ENCODE measurements at regions not wholly inside any gene's neighbourhood (a gene's known extent, or its start where the extent isn't known, plus 50 kb on each side); places are given as distances from the start of the nearest gene placed in this dataset.

GRCh38 chr9:86716326-86716922 is 230.9 kb downstream of the GAS1 start:
- no CpG with 5 or more reads among the region's 4 CpGs for WGBS, 2 donors (ENCODE audit: extremely low coverage in 2 of 2, insufficient read length in 2 of 2, insufficient replicate concordance in 1 of 2)
- H3K4me2 ChIP-seq (ENCODE audit: insufficient read depth, low read length, poor library complexity, severe bottlenecking) = no peak overlapping the region

GRCh38 chr9:86714999-86715398 is 232.3 kb downstream of the GAS1 start:
- no peak for DNase-seq (ENCODE audit: low spot score)
- H2AFZ ChIP-seq (ENCODE audit: low read length) = no peak overlapping the region
- WGBS, 2 donors (ENCODE audit: extremely low coverage in 2 of 2, insufficient read length in 2 of 2, insufficient replicate concordance in 1 of 2) = no CpG with 5 or more reads among the region's 4 CpGs

More at GRCh38 chr9:86716326-86716922, 230.9 kb downstream of the GAS1 start:
- Histone ChIP-seq H4K8ac (ENCODE audit: low read depth, low read length) (no peak overlapping the region), H2AFZ (ENCODE audit: low read length) (no peak overlapping the region), H3K9ac (ENCODE audit: low read depth, low read length, poor library complexity) (no peak overlapping the region), H3K4ac (ENCODE audit: low read length) (no peak overlapping the region), H3K4me1 (ENCODE audit: control insufficient read depth in 2 of 2, insufficient read depth in 1 of 2, low read depth in 1 of 2, low read length in 2 of 2) (no peaks in the 10 kb centered on the region), H3K36me3 (replicated peaks in 1 of 2; ENCODE audit: control insufficient read depth in 2 of 2, insufficient read depth in 2 of 2, low read length in 2 of 2) (no peaks in the 10 kb centered on the region), H3K23ac (ENCODE audit: low read depth, low read length, poor library complexity) (no peak overlapping the region), H2BK12ac (ENCODE audit: low read length) (no peak overlapping the region), H3K4me3 (ENCODE audit: low read length in 2 of 2) (no peak overlapping the region), H4K91ac (ENCODE audit: low read depth, low read length, poor library complexity) (no peak overlapping the region), H2BK15ac (ENCODE audit: low read length) (no peak overlapping the region), H2BK120ac (ENCODE audit: low read depth, low read length) (no peak overlapping the region), H3K27me3 (ENCODE audit: control insufficient read depth in 3 of 3, insufficient read depth in 3 of 3, low read depth in 1 of 3, low read length in 3 of 3) (no peaks in the 10 kb centered on the region), H3K27ac (replicated peaks; ENCODE audit: low read length) (no peak overlapping the region), H3K18ac (ENCODE audit: low read length) (no peak overlapping the region), H3K14ac (ENCODE audit: low read length) (no peak overlapping the region), H2AK5ac (ENCODE audit: low read depth, low read length) (no peak overlapping the region), H2BK5ac (ENCODE audit: low read length) (no peak overlapping the region), H3K79me1 (ENCODE audit: low read depth, low read length) (no peaks in the 10 kb centered on the region), H3K9me3 (replicated peaks in 1 of 2; ENCODE audit: control insufficient read depth in 2 of 2, insufficient read depth in 1 of 2, low read depth in 1 of 2, low read length in 2 of 2) (no peaks in the 10 kb centered on the region)
- DNase-seq (ENCODE audit: low spot score) = no peak

DNA sequence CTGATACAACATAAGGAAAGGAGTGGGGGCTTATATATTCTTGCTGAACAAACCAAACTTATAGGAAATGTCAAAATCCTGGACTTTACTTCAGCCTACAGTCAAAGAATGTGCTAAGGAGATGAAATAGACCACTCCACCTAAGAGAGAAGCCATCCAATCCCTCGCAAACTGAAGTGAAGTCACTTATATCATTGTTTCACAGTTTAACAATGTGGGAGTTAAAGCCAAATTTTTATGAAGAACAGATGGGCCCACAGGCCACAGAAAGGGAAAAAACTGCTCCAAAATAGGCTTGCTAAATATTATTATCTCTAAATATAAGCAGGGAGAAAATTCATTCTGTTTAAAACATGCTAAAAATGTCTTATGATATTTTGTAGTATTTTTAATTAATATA is 233.3 kb downstream of the GAS1 start:
- no peak overlapping the region for H3K27ac ChIP-seq (replicated peaks; ENCODE audit: low read length)
- no peak overlapping the region for H2BK15ac ChIP-seq (ENCODE audit: low read length)
- H3K23ac ChIP-seq (ENCODE audit: low read depth, low read length, poor library complexity) = no peak overlapping the region
- no peak overlapping the region for H3K4ac ChIP-seq (ENCODE audit: low read length)
- H3K4me3 ChIP-seq (ENCODE audit: low read length in 2 of 2) = no peak overlapping the region
- H3K79me1 ChIP-seq (ENCODE audit: low read depth, low read length) = no peaks in the 10 kb centered on the region
- no peak overlapping the region for H2BK12ac ChIP-seq (ENCODE audit: low read length)
- H4K91ac ChIP-seq (ENCODE audit: low read depth, low read length, poor library complexity) = no peak overlapping the region
- no peak overlapping the region for H2BK5ac ChIP-seq (ENCODE audit: low read length)
- no peak overlapping the region for H2AK5ac ChIP-seq (ENCODE audit: low read depth, low read length)
- H3K14ac ChIP-seq (ENCODE audit: low read length) = no peak overlapping the region
- no peak for DNase-seq (ENCODE audit: low spot score)
- no peaks in the 10 kb centered on the region for H3K36me3 ChIP-seq (replicated peaks in 1 of 2; ENCODE audit: control insufficient read depth in 2 of 2, insufficient read depth in 2 of 2, low read length in 2 of 2)
- WGBS, 2 donors (ENCODE audit: extremely low coverage in 2 of 2, insufficient read length in 2 of 2, insufficient replicate concordance in 1 of 2) = no CpG with 5 or more reads among the region's 1 CpG
- no peak overlapping the region for H3K9ac ChIP-seq (ENCODE audit: low read depth, low read length, poor library complexity)
- H3K27me3 ChIP-seq (ENCODE audit: control insufficient read depth in 3 of 3, insufficient read depth in 3 of 3, low read depth in 1 of 3, low read length in 3 of 3) = no peaks in the 10 kb centered on the region
- H4K8ac ChIP-seq (ENCODE audit: low read depth, low read length) = no peak overlapping the region
- no peak overlapping the region for H2BK120ac ChIP-seq (ENCODE audit: low read depth, low read length)
- no peak overlapping the region for H3K4me2 ChIP-seq (ENCODE audit: insufficient read depth, low read length, poor library complexity, severe bottlenecking)
- no peaks in the 10 kb centered on the region for H3K9me3 ChIP-seq (replicated peaks in 1 of 2; ENCODE audit: control insufficient read depth in 2 of 2, insufficient read depth in 1 of 2, low read depth in 1 of 2, low read length in 2 of 2)
- H2AFZ ChIP-seq (ENCODE audit: low read length) = no peak overlapping the region
- no peaks in the 10 kb centered on the region for H3K4me1 ChIP-seq (ENCODE audit: control insufficient read depth in 2 of 2, insufficient read depth in 1 of 2, low read depth in 1 of 2, low read length in 2 of 2)
- no peak overlapping the region for H3K18ac ChIP-seq (ENCODE audit: low read length)

More at GRCh38 chr9:86714999-86715398, 232.3 kb downstream of the GAS1 start:
- Histone ChIP-seq H3K27me3 (ENCODE audit: control insufficient read depth in 3 of 3, insufficient read depth in 3 of 3, low read depth in 1 of 3, low read length in 3 of 3) (no peaks in the 10 kb centered on the region), H2BK5ac (ENCODE audit: low read length) (no peak overlapping the region), H3K4me1 (ENCODE audit: control insufficient read depth in 2 of 2, insufficient read depth in 1 of 2, low read depth in 1 of 2, low read length in 2 of 2) (no peaks in the 10 kb centered on the region), H3K79me1 (ENCODE audit: low read depth, low read length) (no peaks in the 10 kb centered on the region), H3K4me3 (ENCODE audit: low read length in 2 of 2) (no peak overlapping the region), H2BK12ac (ENCODE audit: low read length) (no peak overlapping the region), H4K91ac (ENCODE audit: low read depth, low read length, poor library complexity) (no peak overlapping the region), H3K9me3 (replicated peaks in 1 of 2; ENCODE audit: control insufficient read depth in 2 of 2, insufficient read depth in 1 of 2, low read depth in 1 of 2, low read length in 2 of 2) (no peaks in the 10 kb centered on the region), H3K9ac (ENCODE audit: low read depth, low read length, poor library complexity) (no peak overlapping the region), H3K36me3 (replicated peaks in 1 of 2; ENCODE audit: control insufficient read depth in 2 of 2, insufficient read depth in 2 of 2, low read length in 2 of 2) (no peaks in the 10 kb centered on the region), H3K4ac (ENCODE audit: low read length) (no peak overlapping the region), H3K27ac (replicated peaks; ENCODE audit: low read length) (no peak overlapping the region), H3K14ac (ENCODE audit: low read length) (no peak overlapping the region), H2BK15ac (ENCODE audit: low read length) (no peak overlapping the region), H3K18ac (ENCODE audit: low read length) (no peak overlapping the region), H3K4me2 (ENCODE audit: insufficient read depth, low read length, poor library complexity, severe bottlenecking) (no peak overlapping the region), H4K8ac (ENCODE audit: low read depth, low read length) (no peak overlapping the region), H2BK120ac (ENCODE audit: low read depth, low read length) (no peak overlapping the region), H3K23ac (ENCODE audit: low read depth, low read length, poor library complexity) (no peak overlapping the region), H2AK5ac (ENCODE audit: low read depth, low read length) (no peak overlapping the region)

DNA sequence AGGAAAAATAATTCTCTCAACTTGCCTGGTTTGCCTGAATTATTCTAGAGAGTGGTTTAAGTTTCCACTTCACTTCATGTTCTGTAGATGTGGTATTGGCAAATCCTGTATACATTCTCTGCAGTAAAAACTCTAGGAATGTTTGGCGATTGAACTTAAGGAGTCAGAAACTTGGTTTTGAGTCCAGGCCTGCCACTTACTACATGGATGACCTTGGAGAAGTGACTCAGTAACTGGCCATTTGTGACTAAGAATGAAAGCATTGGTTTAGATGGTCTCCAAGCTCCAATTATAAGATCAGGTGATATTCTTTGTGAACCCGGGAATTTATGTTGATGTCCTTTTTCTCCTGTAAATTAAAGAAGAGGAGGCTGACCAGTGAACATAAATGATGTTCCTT is 233.8 kb downstream of the GAS1 start:
- H4K8ac ChIP-seq (ENCODE audit: low read depth, low read length) = no peak overlapping the region
- H3K4ac ChIP-seq (ENCODE audit: low read length) = no peak overlapping the region
- no peak overlapping the region for H2BK12ac ChIP-seq (ENCODE audit: low read length)
- no peak overlapping the region for H3K4me3 ChIP-seq (ENCODE audit: low read length in 2 of 2)
- no peak overlapping the region for H3K18ac ChIP-seq (ENCODE audit: low read length)
- no peak overlapping the region for H2AFZ ChIP-seq (ENCODE audit: low read length)
- no peak overlapping the region for H2BK15ac ChIP-seq (ENCODE audit: low read length)
- no peak overlapping the region for H3K27ac ChIP-seq (replicated peaks; ENCODE audit: low read length)
- no peaks in the 10 kb centered on the region for H3K27me3 ChIP-seq (ENCODE audit: control insufficient read depth in 3 of 3, insufficient read depth in 3 of 3, low read depth in 1 of 3, low read length in 3 of 3)
- no peak overlapping the region for H3K9ac ChIP-seq (ENCODE audit: low read depth, low read length, poor library complexity)
- no CpG with 5 or more reads among the region's 2 CpGs for WGBS, 2 donors (ENCODE audit: extremely low coverage in 2 of 2, insufficient read length in 2 of 2, insufficient replicate concordance in 1 of 2)
- no peak overlapping the region for H3K23ac ChIP-seq (ENCODE audit: low read depth, low read length, poor library complexity)
- H3K79me1 ChIP-seq (ENCODE audit: low read depth, low read length) = no peaks in the 10 kb centered on the region
- no peaks in the 10 kb centered on the region for H3K4me1 ChIP-seq (ENCODE audit: control insufficient read depth in 2 of 2, insufficient read depth in 1 of 2, low read depth in 1 of 2, low read length in 2 of 2)
- no peak overlapping the region for H2AK5ac ChIP-seq (ENCODE audit: low read depth, low read length)
- H3K14ac ChIP-seq (ENCODE audit: low read length) = no peak overlapping the region
- DNase-seq (ENCODE audit: low spot score) = no peak
- no peak overlapping the region for H4K91ac ChIP-seq (ENCODE audit: low read depth, low read length, poor library complexity)
- H3K9me3 ChIP-seq (replicated peaks in 1 of 2; ENCODE audit: control insufficient read depth in 2 of 2, insufficient read depth in 1 of 2, low read depth in 1 of 2, low read length in 2 of 2) = no peaks in the 10 kb centered on the region
- H3K36me3 ChIP-seq (replicated peaks in 1 of 2; ENCODE audit: control insufficient read depth in 2 of 2, insufficient read depth in 2 of 2, low read length in 2 of 2) = no peaks in the 10 kb centered on the region
- H2BK5ac ChIP-seq (ENCODE audit: low read length) = no peak overlapping the region
- H2BK120ac ChIP-seq (ENCODE audit: low read depth, low read length) = no peak overlapping the region
- no peak overlapping the region for H3K4me2 ChIP-seq (ENCODE audit: insufficient read depth, low read length, poor library complexity, severe bottlenecking)

All from neuronal stem cell (in vitro differentiated cells).